Rectal smooth muscle tissue (tissue), 1 donor: ENCODE measurements at regions not wholly inside any gene's neighbourhood (a gene's known extent, or its start where the extent isn't known, plus 50 kb on each side); places are given as distances from the start of the nearest gene placed in this dataset.

Experiments
- H3K27ac ChIP-seq: one replicate; pipeline ENCODE4 v1.7.0; 2013; ENCODE audit warnings: low read depth, low read length, inconsistent platforms
- H3K27me3 ChIP-seq: one replicate; pipeline ENCODE4 v1.7.0; 2013; ENCODE audit warnings: low read length; ENCODE audit not compliant: control insufficient read depth, insufficient read depth
- H3K36me3 ChIP-seq: one replicate; pipeline ENCODE4 v1.7.0; 2013; ENCODE audit warnings: low read length; ENCODE audit not compliant: control insufficient read depth, insufficient read depth
- H3K4me1 ChIP-seq: one replicate; pipeline ENCODE4 v1.7.0; 2013; ENCODE audit warnings: low read length; ENCODE audit not compliant: control insufficient read depth, insufficient read depth
- H3K4me3 ChIP-seq: one replicate; pipeline ENCODE4 v1.7.0; 2013; ENCODE audit warnings: low read length
- H3K9ac ChIP-seq: one replicate; pipeline ENCODE4 v1.7.0; 2013; ENCODE audit warnings: low read length

DNA sequence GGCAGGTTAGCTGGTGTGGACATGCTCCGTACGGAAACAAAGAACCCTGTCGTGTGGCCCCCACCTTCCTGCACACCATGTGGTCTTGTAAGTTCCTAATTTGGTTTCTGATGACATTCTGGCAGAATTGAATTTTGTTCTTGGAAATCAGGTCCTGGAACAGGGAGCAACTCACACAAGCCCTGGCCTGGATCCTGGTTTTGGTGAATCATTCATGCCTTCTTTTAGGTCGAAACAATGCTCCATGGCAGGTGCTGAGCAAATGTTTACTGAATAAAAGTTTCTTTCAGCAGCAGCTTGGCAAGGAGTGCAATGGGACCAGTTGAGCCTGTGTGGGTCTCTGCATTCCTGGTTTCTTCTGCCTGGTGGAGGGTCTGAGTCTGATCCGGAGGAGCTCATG is 978.4 kb downstream of the BCL11B start:
- Histone ChIP-seq H3K9ac (no peak overlapping the region), H3K4me1 (no peaks in the 10 kb centered on the region), H3K27me3 (no peaks in the 10 kb centered on the region), H3K4me3 (no peak overlapping the region), H3K27ac (no peak overlapping the region), H3K36me3 (no peaks in the 10 kb centered on the region)

DNA sequence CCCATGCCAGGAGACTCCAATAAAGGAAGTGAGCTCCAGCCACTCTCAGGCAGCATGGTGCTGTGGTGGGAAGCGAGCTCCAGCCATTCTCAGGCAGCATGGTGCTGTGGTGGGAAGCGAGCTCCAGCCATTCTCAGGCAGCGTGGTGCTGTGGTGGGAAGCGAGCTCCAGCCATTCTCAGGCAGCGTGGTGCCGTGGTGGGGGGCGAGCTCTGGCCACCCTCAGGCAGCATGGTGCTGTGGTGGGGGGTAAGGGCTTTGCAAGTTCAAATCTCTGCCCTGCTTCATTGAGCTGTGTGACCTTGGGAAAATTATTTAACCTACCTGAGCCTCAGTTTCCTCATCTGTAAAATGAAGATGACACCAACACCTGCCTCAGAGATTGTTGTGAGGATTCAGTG is 975.1 kb downstream of the BCL11B start:
- Histone ChIP-seq H3K4me1 (no peaks in the 10 kb centered on the region), H3K27me3 (no peaks in the 10 kb centered on the region), H3K27ac (no peak overlapping the region), H3K36me3 (no peaks in the 10 kb centered on the region), H3K9ac (no peak overlapping the region), H3K4me3 (no peak overlapping the region)

- Histone ChIP-seq H3K36me3 (no peaks in the 10 kb centered on the region), H3K27ac (no peak overlapping the region), H3K4me1 (no peaks in the 10 kb centered on the region), H3K4me3 (no peak overlapping the region), H3K27me3 (no peaks in the 10 kb centered on the region), H3K9ac (no peak overlapping the region)
These were observed 974.4 kb downstream of the BCL11B start for GRCh38 chr14:98297567-98297966.

DNA sequence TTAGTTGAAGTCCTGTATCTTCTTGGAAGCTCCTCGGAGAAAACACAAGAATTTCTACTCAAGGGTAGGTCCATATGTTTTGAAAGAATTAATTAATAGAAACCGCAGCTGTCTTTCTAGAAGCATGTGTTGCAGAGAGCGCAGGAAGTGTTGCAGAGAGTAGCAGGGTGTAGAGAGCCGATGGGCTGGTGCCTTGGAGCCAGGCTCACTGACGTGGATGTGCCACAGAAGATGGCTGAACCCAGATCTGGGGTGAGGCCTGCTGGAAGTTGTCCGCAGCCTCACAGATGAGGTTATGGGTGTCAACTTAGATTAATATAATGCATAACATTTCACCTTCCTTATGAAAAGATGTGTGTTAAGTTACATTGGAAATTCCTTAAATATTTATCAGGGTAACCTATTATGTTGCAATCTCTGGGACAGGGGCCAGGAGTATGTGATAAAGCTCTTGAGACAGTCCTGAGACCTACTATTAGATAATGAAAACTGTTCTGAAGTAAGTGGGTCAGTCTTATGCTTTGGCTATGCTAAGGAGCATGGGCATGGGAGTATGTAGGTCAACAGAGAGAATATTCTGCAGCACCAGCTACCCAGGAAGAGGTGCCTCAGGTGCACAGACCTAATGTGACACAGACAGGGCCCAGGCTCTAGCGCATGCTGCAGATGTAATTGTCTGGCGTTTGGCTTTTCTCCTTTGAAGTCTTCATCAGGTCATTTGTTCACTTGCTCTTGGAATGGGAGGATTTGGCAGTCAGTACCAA is 973.3 kb downstream of the BCL11B start:
- H3K9ac ChIP-seq = no peak overlapping the region
- H3K4me1 ChIP-seq = no peaks in the 10 kb centered on the region
- no peak overlapping the region for H3K4me3 ChIP-seq
- H3K27ac ChIP-seq = no peak overlapping the region
- H3K27me3 ChIP-seq = no peaks in the 10 kb centered on the region
- H3K36me3 ChIP-seq = no peaks in the 10 kb centered on the region

DNA sequence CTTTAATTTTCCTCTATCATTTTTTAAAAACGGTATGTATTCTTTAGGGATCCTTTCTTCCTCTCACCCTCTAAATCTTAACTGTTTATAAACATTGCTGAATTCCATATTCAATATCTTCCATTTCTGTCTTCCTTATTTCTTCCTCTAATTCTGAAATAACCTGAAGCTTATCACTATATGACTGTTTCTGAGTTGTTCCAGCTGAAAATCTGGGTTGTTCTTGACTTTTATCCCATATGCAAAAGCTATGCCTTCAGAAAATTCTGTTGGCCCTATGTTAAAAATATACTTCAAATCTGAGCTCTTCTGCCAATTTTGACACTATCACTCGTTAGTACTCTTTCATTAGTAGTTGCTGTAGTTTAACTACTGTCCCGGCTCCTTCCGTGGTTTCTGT is 970.3 kb downstream of the BCL11B start:
- Histone ChIP-seq H3K4me1 (no peaks in the 10 kb centered on the region), H3K9ac (no peak overlapping the region), H3K27ac (no peak overlapping the region), H3K27me3 (no peaks in the 10 kb centered on the region), H3K4me3 (no peak overlapping the region), H3K36me3 (no peaks in the 10 kb centered on the region)

- no peak overlapping the region for H3K9ac ChIP-seq
- no peaks in the 10 kb centered on the region for H3K36me3 ChIP-seq
- H3K4me1 ChIP-seq = no peaks in the 10 kb centered on the region
- H3K4me3 ChIP-seq = no peak overlapping the region
- no peaks in the 10 kb centered on the region for H3K27me3 ChIP-seq
- H3K27ac ChIP-seq = no peak overlapping the region
These were observed 967.4 kb downstream of the BCL11B start for GRCh38 chr14:98304574-98304973.

GRCh38 chr14:98309591-98309990 is 962.4 kb downstream of the BCL11B start:
- no peak overlapping the region for H3K27ac ChIP-seq

GRCh38 chr14:98312006-98312405 is 960.0 kb downstream of the BCL11B start:
- Histone ChIP-seq H3K36me3 (no peaks in the 10 kb centered on the region), H3K27me3 (no peaks in the 10 kb centered on the region), H3K9ac (no peak overlapping the region), H3K27ac (no peak overlapping the region), H3K4me1 (no peaks in the 10 kb centered on the region), H3K4me3 (no peak overlapping the region)

More at GRCh38 chr14:98309591-98309990, 962.4 kb downstream of the BCL11B start:
- H3K4me1 ChIP-seq = no peaks in the 10 kb centered on the region
- H3K9ac ChIP-seq = no peak overlapping the region
- H3K27me3 ChIP-seq = no peaks in the 10 kb centered on the region
- H3K36me3 ChIP-seq = no peaks in the 10 kb centered on the region
- H3K4me3 ChIP-seq = no peak overlapping the region

- no peaks in the 10 kb centered on the region for H3K27me3 ChIP-seq
- H3K27ac ChIP-seq = no peak overlapping the region
- H3K9ac ChIP-seq = no peak overlapping the region
- H3K4me3 ChIP-seq = no peak overlapping the region
- no peaks in the 10 kb centered on the region for H3K4me1 ChIP-seq
- H3K36me3 ChIP-seq = no peaks in the 10 kb centered on the region
These were observed 950.2 kb downstream of the BCL11B start for GRCh38 chr14:98321841-98322240.

GRCh38 chr14:98323836-98324235 is 948.2 kb downstream of the BCL11B start:
- no peaks in the 10 kb centered on the region for H3K4me1 ChIP-seq
- H3K4me3 ChIP-seq = no peak overlapping the region
- H3K27ac ChIP-seq = no peak overlapping the region
- H3K27me3 ChIP-seq = no peaks in the 10 kb centered on the region
- no peak overlapping the region for H3K9ac ChIP-seq
- no peaks in the 10 kb centered on the region for H3K36me3 ChIP-seq

DNA sequence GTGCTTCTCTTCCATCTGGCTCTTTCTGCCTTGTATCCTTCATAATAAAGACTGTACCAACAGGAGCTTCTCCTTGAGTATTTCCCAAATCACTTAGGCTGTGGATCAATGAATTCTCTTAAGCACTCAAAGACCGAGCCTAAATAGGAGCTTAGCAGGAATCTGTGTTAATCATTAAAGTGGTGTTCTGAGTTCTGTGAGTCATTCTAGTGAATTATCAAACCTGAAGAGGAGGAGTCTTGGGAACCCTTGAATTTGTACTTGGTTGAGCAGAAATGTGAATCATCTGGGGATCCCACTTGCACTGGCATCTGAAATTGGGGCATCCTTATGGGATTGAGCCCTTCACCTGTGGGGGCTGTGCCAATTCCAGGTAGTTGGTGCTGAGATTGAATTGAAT is 946.2 kb downstream of the BCL11B start:
- Histone ChIP-seq H3K27ac (no peak overlapping the region), H3K4me1 (no peaks in the 10 kb centered on the region), H3K9ac (no peak overlapping the region), H3K27me3 (no peaks in the 10 kb centered on the region), H3K4me3 (no peak overlapping the region), H3K36me3 (no peaks in the 10 kb centered on the region)

- no peak overlapping the region for H3K27ac ChIP-seq
These were observed 943.5 kb downstream of the BCL11B start for GRCh38 chr14:98328496-98328895.

DNA sequence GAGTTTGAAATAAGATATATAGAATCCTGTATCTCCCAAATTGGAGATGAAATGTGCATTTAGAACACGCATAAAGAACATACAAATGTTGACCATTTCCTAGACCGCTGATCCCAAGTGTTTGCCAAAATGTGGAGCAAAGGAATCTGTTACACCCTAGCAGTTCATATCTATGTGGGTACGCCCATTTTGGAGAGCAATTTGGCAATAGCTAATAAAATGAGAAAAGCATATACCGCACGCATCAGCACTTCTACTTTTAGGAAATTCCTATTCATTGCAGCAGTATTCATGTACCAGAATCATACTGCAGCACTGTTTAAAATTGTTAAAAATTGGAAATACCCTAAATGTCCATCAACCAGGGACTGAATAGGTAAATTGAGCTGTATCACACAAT is 937.8 kb downstream of the BCL11B start:
- Histone ChIP-seq H3K4me1 (no peaks in the 10 kb centered on the region), H3K27me3 (no peaks in the 10 kb centered on the region), H3K27ac (no peak overlapping the region), H3K36me3 (no peaks in the 10 kb centered on the region), H3K9ac (no peak overlapping the region), H3K4me3 (no peak overlapping the region)

More at GRCh38 chr14:98328496-98328895, 943.5 kb downstream of the BCL11B start:
- Histone ChIP-seq H3K4me3 (no peak overlapping the region), H3K9ac (no peak overlapping the region), H3K27me3 (no peaks in the 10 kb centered on the region), H3K4me1 (no peaks in the 10 kb centered on the region), H3K36me3 (no peaks in the 10 kb centered on the region)
